ENCODE measurements at regions not wholly inside any gene's neighbourhood (a gene's known extent, or its start where the extent isn't known, plus 50 kb on each side); places are given as distances from the start of the nearest gene placed in this dataset.

- ChIA-PET CTCF (no interaction called here), POLR2A (no interaction called here)
- Histone ChIP-seq H3K27ac (ENCODE audit: low read length) (no peak overlapping the region), H3K27me3 (ENCODE audit: control insufficient read depth, insufficient read depth, low read length) (no peaks in the 10 kb centered on the region), H3K9me3 (ENCODE audit: control insufficient read depth, insufficient read depth, low read depth, low read length) (no peaks in the 10 kb centered on the region), H3K4me1 (ENCODE audit: control insufficient read depth, insufficient read depth, low read length) (no peaks in the 10 kb centered on the region), H3K4me3 (ENCODE audit: low read depth in 2 of 2, low read length in 2 of 2) (no peak overlapping the region), H3K36me3 (ENCODE audit: control insufficient read depth, insufficient read depth, low read length) (no peaks in the 10 kb centered on the region)
- ATAC-seq, result no peak
- no peak for DNase-seq (ENCODE audit: low read depth, low spot score)
- no TSS peak for BruUV-seq (replicated peaks)
- intact Hi-C loops (cut with micrococcal nuclease; ENCODE audit: unreplicated experiment) (no loop called here), in situ Hi-C loops (cut with HindIII; ENCODE audit: low pct_unique_long_range_greater_than_20kb, low sequenced_read_pairs) (no loop called here)
- TF ChIP-seq SIN3A (IDR thresholded peaks at IDR 0.05; ENCODE audit: borderline replicate concordance, insufficient read depth, low read depth, low read length) (no peak), TCF7L2 (IDR thresholded peaks at IDR 0.05; ENCODE audit: low read depth, low read length) (no peak), REST (IDR thresholded peaks at IDR 0.05; ENCODE audit: insufficient read depth in 1 of 2, low read depth in 2 of 2, low read length in 1 of 2) (no peak), POLR2AphosphoS5 (IDR thresholded peaks at IDR 0.05; ENCODE audit: low read depth, low read length) (no peak), CTCF (IDR thresholded peaks at IDR 0.05) (no peak)
Measured at GRCh38 chr18:56052202-56052601, 464.2 kb upstream of the TCF4 start.

GRCh38 chr18:56044239-56044638 lies 456.2 kb upstream of the TCF4 start:
- Histone ChIP-seq H3K27ac (ENCODE audit: low read length) (no peak overlapping the region), H3K9me3 (ENCODE audit: control insufficient read depth, insufficient read depth, low read depth, low read length) (no peaks in the 10 kb centered on the region), H3K27me3 (ENCODE audit: control insufficient read depth, insufficient read depth, low read length) (no peaks in the 10 kb centered on the region), H3K4me3 (ENCODE audit: low read depth in 2 of 2, low read length in 2 of 2) (no peak overlapping the region), H3K4me1 (ENCODE audit: control insufficient read depth, insufficient read depth, low read length) (no peaks in the 10 kb centered on the region), H3K36me3 (ENCODE audit: control insufficient read depth, insufficient read depth, low read length) (no peaks in the 10 kb centered on the region)
- no peak for TF ChIP-seq SIN3A (IDR thresholded peaks at IDR 0.05; ENCODE audit: borderline replicate concordance, insufficient read depth, low read depth, low read length)
- no peak for TF ChIP-seq REST (IDR thresholded peaks at IDR 0.05; ENCODE audit: insufficient read depth in 1 of 2, low read depth in 2 of 2, low read length in 1 of 2)
- TF ChIP-seq TCF7L2 (IDR thresholded peaks at IDR 0.05; ENCODE audit: low read depth, low read length), result no peak
- no peak for TF ChIP-seq POLR2AphosphoS5 (IDR thresholded peaks at IDR 0.05; ENCODE audit: low read depth, low read length)
- no peak for TF ChIP-seq CTCF (IDR thresholded peaks at IDR 0.05)
- intact Hi-C loops (cut with micrococcal nuclease; ENCODE audit: unreplicated experiment), result no loop called here
- POLR2A ChIA-PET, result no interaction called here
- CTCF ChIA-PET, result no interaction called here
- BruUV-seq (replicated peaks), result no TSS peak
- in situ Hi-C loops (cut with HindIII; ENCODE audit: low pct_unique_long_range_greater_than_20kb, low sequenced_read_pairs), result no loop called here
- no peak for ATAC-seq
- no peak for DNase-seq (ENCODE audit: low read depth, low spot score)

Measured in Panc1 (cell line).